ENCODE measurements at regions not wholly inside any gene's neighbourhood (a gene's known extent, or its start where the extent isn't known, plus 50 kb on each side); places are given as distances from the start of the nearest gene placed in this dataset.

DNA sequence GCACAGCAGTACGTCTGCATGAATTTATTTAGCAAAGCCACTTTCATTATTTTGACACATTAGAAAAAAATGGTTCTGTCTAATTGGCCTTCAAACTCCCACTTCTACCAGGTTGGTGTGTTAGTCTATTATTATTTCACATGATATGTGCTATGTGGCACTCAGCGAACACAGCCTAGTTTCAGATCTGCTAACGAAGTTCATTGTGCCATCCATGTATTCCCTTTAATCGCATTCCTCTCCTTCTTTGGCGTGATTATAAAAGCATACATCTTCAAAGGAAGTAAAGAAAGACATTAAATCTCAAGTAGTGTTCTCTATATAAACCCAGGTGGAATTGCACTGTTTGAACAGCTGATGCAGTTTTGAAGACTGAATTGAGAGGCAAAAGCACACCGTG is 96.4 kb upstream of the CACNA2D1 start (continued):
- TF ChIP-seq ZNF114 (CRISPR knock-in tag; IDR thresholded peaks at IDR 0.05) (no peak), STAT1 (IDR thresholded peaks at IDR 0.05; ENCODE audit: unreplicated experiment) (no peak)
- TF ChIP-seq, protein P1, sequence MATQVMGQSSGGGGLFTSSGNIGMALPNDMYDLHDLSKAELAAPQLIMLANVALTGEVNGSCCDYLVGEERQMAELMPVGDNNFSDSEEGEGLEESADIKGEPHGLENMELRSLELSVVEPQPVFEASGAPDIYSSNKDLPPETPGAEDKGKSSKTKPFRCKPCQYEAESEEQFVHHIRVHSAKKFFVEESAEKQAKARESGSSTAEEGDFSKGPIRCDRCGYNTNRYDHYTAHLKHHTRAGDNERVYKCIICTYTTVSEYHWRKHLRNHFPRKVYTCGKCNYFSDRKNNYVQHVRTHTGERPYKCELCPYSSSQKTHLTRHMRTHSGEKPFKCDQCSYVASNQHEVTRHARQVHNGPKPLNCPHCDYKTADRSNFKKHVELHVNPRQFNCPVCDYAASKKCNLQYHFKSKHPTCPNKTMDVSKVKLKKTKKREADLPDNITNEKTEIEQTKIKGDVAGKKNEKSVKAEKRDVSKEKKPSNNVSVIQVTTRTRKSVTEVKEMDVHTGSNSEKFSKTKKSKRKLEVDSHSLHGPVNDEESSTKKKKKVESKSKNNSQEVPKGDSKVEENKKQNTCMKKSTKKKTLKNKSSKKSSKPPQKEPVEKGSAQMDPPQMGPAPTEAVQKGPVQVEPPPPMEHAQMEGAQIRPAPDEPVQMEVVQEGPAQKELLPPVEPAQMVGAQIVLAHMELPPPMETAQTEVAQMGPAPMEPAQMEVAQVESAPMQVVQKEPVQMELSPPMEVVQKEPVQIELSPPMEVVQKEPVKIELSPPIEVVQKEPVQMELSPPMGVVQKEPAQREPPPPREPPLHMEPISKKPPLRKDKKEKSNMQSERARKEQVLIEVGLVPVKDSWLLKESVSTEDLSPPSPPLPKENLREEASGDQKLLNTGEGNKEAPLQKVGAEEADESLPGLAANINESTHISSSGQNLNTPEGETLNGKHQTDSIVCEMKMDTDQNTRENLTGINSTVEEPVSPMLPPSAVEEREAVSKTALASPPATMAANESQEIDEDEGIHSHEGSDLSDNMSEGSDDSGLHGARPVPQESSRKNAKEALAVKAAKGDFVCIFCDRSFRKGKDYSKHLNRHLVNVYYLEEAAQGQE (IDR thresholded peaks at IDR 0.05; ENCODE audit: unreplicated experiment) = no peak
- TF ChIP-seq, protein P2, sequence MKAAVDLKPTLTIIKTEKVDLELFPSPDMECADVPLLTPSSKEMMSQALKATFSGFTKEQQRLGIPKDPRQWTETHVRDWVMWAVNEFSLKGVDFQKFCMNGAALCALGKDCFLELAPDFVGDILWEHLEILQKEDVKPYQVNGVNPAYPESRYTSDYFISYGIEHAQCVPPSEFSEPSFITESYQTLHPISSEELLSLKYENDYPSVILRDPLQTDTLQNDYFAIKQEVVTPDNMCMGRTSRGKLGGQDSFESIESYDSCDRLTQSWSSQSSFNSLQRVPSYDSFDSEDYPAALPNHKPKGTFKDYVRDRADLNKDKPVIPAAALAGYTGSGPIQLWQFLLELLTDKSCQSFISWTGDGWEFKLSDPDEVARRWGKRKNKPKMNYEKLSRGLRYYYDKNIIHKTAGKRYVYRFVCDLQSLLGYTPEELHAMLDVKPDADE (IDR thresholded peaks at IDR 0.05) = no peak

DNA sequence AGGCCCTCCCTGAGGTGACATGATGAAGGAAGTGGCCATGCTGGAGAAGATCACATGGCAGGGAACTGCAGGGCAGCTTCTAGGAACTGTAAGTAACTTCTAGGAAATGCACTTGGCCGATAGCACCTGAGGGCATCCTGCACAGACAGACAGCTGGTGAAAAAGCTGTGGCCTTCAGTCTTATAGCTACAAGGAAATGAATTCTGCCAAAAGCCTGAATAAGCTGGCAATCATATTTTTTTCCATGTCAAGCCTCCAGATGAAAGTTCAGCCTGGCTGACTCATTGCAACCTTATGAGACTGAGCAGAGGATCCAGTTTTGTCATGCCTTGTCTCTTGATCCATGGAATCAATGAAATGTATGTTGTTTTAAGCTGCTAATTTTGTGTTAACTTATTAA is 91.1 kb upstream of the CACNA2D1 start:
- Histone ChIP-seq H2AFZ (0 out of 2 replicates have a peak overlapping the region, but pooled peaks have one; percentile 45), H3K27me3 (ENCODE audit: insufficient read depth) (no peaks in the 10 kb centered on the region), H4K20me1 (replicated peaks; ENCODE audit: insufficient read depth) (no peaks in the 10 kb centered on the region), H3K9me2 (ENCODE audit: insufficient read depth) (0 out of 2 replicates have a peak, but pooled peaks cover 3% of the 10 kb centered on the region), H3K36me3 (ENCODE audit: insufficient read depth) (no peaks in the 10 kb centered on the region), H3K4me3 (no peak overlapping the region), H3K27ac (ENCODE audit: low read depth) (no peak overlapping the region), H3K4me2 (no peak overlapping the region), H3K4me1 (ENCODE audit: insufficient read depth) (no peaks in the 10 kb centered on the region), H3K79me2 (replicated peaks; ENCODE audit: insufficient read depth) (no peaks in the 10 kb centered on the region), H3F3A (replicated peaks; ENCODE audit: low read depth) (no peaks in the 10 kb centered on the region)
- Mint-ChIP-seq H3K36me3 (ENCODE audit: low read depth) (no peaks in the 10 kb centered on the region), H3K4me3 (no peak overlapping the region), H3K27me3 (ENCODE audit: insufficient read depth, low read depth, poor library complexity) (no peaks in the 10 kb centered on the region), H3K4me1 (peaks cover 6% of the 10 kb centered on the region), H3K9me3 (no peaks in the 10 kb centered on the region), H3K27ac (no peak overlapping the region)
- no peak for TF ChIP-seq POLR2AphosphoS5 (IDR thresholded peaks at IDR 0.05; ENCODE audit: low read depth)
- TF ChIP-seq JUNB (IDR thresholded peaks at IDR 0.05; ENCODE audit: unreplicated experiment) = no peak
- TF ChIP-seq, protein P2 (IDR thresholded peaks at IDR 0.05) = no peak
- TF ChIP-seq, protein P1 (IDR thresholded peaks at IDR 0.05; ENCODE audit: unreplicated experiment) = no peak
- no peak for TF ChIP-seq STAT1 (IDR thresholded peaks at IDR 0.05; ENCODE audit: unreplicated experiment)
- TF ChIP-seq, protein P3, sequence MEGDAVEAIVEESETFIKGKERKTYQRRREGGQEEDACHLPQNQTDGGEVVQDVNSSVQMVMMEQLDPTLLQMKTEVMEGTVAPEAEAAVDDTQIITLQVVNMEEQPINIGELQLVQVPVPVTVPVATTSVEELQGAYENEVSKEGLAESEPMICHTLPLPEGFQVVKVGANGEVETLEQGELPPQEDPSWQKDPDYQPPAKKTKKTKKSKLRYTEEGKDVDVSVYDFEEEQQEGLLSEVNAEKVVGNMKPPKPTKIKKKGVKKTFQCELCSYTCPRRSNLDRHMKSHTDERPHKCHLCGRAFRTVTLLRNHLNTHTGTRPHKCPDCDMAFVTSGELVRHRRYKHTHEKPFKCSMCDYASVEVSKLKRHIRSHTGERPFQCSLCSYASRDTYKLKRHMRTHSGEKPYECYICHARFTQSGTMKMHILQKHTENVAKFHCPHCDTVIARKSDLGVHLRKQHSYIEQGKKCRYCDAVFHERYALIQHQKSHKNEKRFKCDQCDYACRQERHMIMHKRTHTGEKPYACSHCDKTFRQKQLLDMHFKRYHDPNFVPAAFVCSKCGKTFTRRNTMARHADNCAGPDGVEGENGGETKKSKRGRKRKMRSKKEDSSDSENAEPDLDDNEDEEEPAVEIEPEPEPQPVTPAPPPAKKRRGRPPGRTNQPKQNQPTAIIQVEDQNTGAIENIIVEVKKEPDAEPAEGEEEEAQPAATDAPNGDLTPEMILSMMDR (conservative IDR thresholded peaks at IDR 0.05; ENCODE audit: low read depth in 2 of 2) = no peak
- TF ChIP-seq EZH2phosphoT487 (IDR thresholded peaks at IDR 0.05; ENCODE audit: unreplicated experiment) = no peak
- ATAC-seq (no peak), DNase-seq (ENCODE audit: low spot score) (no peak)

Data from GM23338 (cell line).